CD4-positive, alpha-beta T cell (primary cell): ENCODE measurements at regions not wholly inside any gene's neighbourhood (a gene's known extent, or its start where the extent isn't known, plus 50 kb on each side); places are given as distances from the start of the nearest gene placed in this dataset.

Source experiments
- ATAC-seq: fragments of 200-7000 bp; cut with Tn5 transposase; one replicate; pipeline ENCODE4 v1.10.0; 2022; ENCODE audit warnings: mild to moderate bottlenecking; ENCODE audit not compliant: poor library complexity
- CTCF ChIA-PET: fragments of 350-600 bp; sonication (Branson Sonifier 250); formaldehyde crosslinking; loops from one replicate; lab custom pipeline; 2021; ENCODE audit warnings: antibody characterized with exemption, inconsistent platforms; lab: Charles Lee
- POLR2A ChIA-PET: fragments of 350-600 bp; sonication (Branson Sonifier 250); formaldehyde crosslinking; loops from one replicate; lab custom pipeline; 2021; ENCODE audit warnings: antibody characterized with exemption, inconsistent platforms; lab: Charles Lee
- DNase-seq, 14 experiments: peaks; one replicate each; pipeline ENCODE4 v3.0.0-alpha.2; 2013 to 2020; ENCODE audit warnings: mixed read lengths in 2 of 14
- H3K27ac ChIP-seq, 2 donors: one replicate each; pipeline versions ENCODE4 v1.5.1 to v1.7.0; 2013; ENCODE audit warnings: low read length in 2 of 2, low read depth in 1 of 2, mild to moderate bottlenecking in 1 of 2
- H3K27me3 ChIP-seq, 2 experiments: 1 replicate in 1 of 2; 2 replicates in 1 of 2; pipeline versions ENCODE4 v1.6.1 to v1.7.0; 2013; ENCODE audit warnings: low read length in 2 of 2, control low read depth in 1 of 2, mild to moderate bottlenecking in 1 of 2, moderate library complexity in 1 of 2; ENCODE audit not compliant: insufficient read depth in 2 of 2, control insufficient read depth in 1 of 2
- H3K36me3 ChIP-seq: one replicate; pipeline ENCODE4 v1.6.1; 2013; ENCODE audit warnings: low read length, control low read depth; ENCODE audit not compliant: insufficient read depth
- H3K4me1 ChIP-seq: one replicate; pipeline ENCODE4 v1.6.1; 2013; ENCODE audit warnings: low read length, control low read depth; ENCODE audit not compliant: insufficient read depth
- H3K4me3 ChIP-seq: one replicate; pipeline ENCODE4 v1.5.1; 2013; ENCODE audit warnings: mild to moderate bottlenecking, low read length, moderate library complexity
- H3K9me3 ChIP-seq, 2 experiments: 1 replicate in 1 of 2; 2 replicates in 1 of 2; pipeline versions ENCODE4 v1.6.1 to v1.7.0; 2013; ENCODE audit warnings: low read length in 2 of 2, mild to moderate bottlenecking in 2 of 2, control low read depth in 1 of 2, moderate library complexity in 1 of 2; ENCODE audit not compliant: control insufficient read depth in 1 of 2, insufficient read depth in 1 of 2
- H3K27ac Mint-ChIP-seq: one replicate; pipeline ENCODE4 v1.8.0; 2020; ENCODE audit warnings: mixed read lengths
- H3K27me3 Mint-ChIP-seq: one replicate; pipeline ENCODE4 v1.8.0; 2021; ENCODE audit warnings: mixed read lengths
- H3K36me3 Mint-ChIP-seq: one replicate; pipeline ENCODE4 v1.8.0; 2021; ENCODE audit warnings: low read depth, mixed read lengths
- H3K4me1 Mint-ChIP-seq: one replicate; pipeline ENCODE4 v1.8.0; 2021; ENCODE audit warnings: low read depth, mixed read lengths
- H3K4me3 Mint-ChIP-seq: one replicate; pipeline ENCODE4 v1.8.0; 2020; ENCODE audit warnings: mild to moderate bottlenecking, mixed read lengths
- H3K9me3 Mint-ChIP-seq: one replicate; pipeline ENCODE4 v1.8.0; 2020; ENCODE audit warnings: mixed read lengths
- CTCF ChIP-seq: fragments of 200-600 bp; IDR thresholded peaks from one replicate; pipeline ENCODE4 v1.8.0; 2022; ENCODE audit warnings: antibody characterized with exemption, mild to moderate bottlenecking
- intact Hi-C, 2 experiments: fragments of 100-400 bp; cut with DNase I in 1 of 2; cut with micrococcal nuclease in 1 of 2; formaldehyde crosslinking; loops; one replicate each; pipeline versions ENCODE4 v1.15.1 to v1.9.0; 2023 to 2025; cut with DNase I, micrococcal nuclease

- Mint-ChIP-seq H3K4me3 (no peak overlapping the region), H3K27me3 (no peaks in the 10 kb centered on the region), H3K36me3 (no peaks in the 10 kb centered on the region), H3K4me1 (no peaks in the 10 kb centered on the region), H3K9me3 (peaks cover 6% of the 10 kb centered on the region), H3K27ac (no peak overlapping the region)
- H3K9me3 ChIP-seq = peaks cover 5 to 6% of the 10 kb centered on the region in 2 experiments
- no peak for DNase-seq
- no peaks in the 10 kb centered on the region for H3K4me1 ChIP-seq
- no peak for ATAC-seq
- ChIA-PET CTCF (no interaction called here), POLR2A (no interaction called here)
- no peaks in the 10 kb centered on the region for H3K36me3 ChIP-seq
- no peak for TF ChIP-seq CTCF
- H3K4me3 ChIP-seq = no peak overlapping the region
- intact Hi-C loops = no loop called here
- no peaks in the 10 kb centered on the region for H3K27me3 ChIP-seq
- no peak overlapping the region for H3K27ac ChIP-seq
Measured at GRCh38 chr9:11559001-11559776, 946.4 kb upstream of the PTPRD start.

GRCh38 chr9:11577522-11577921 is 964.7 kb upstream of the PTPRD start:
- ChIA-PET CTCF (no interaction called here), POLR2A (no interaction called here)
- ATAC-seq (no peak), DNase-seq (no peak)
- Mint-ChIP-seq H3K4me3 (no peak overlapping the region), H3K4me1 (no peaks in the 10 kb centered on the region), H3K27ac (no peak overlapping the region), H3K9me3 (peaks cover 12% of the 10 kb centered on the region), H3K27me3 (no peaks in the 10 kb centered on the region), H3K36me3 (no peaks in the 10 kb centered on the region)
- Histone ChIP-seq H3K9me3 (no peaks in the 10 kb centered on the region), H3K36me3 (no peaks in the 10 kb centered on the region), H3K27me3 (no peaks in the 10 kb centered on the region), H3K27ac (no peak overlapping the region), H3K4me1 (no peaks in the 10 kb centered on the region), H3K4me3 (no peak overlapping the region)
- intact Hi-C loops = no loop called here
- no peak for TF ChIP-seq CTCF

GRCh38 chr9:11595756-11596155 is 983.0 kb upstream of the PTPRD start:
- no peak overlapping the region for H3K27ac ChIP-seq
- Mint-ChIP-seq H3K27me3 (no peaks in the 10 kb centered on the region), H3K9me3 (peaks cover 9% of the 10 kb centered on the region), H3K27ac (no peak overlapping the region), H3K36me3 (no peaks in the 10 kb centered on the region), H3K4me3 (no peak overlapping the region), H3K4me1 (no peaks in the 10 kb centered on the region)
- no peak for TF ChIP-seq CTCF
- ATAC-seq (no peak), DNase-seq (no peak)
- H3K4me1 ChIP-seq = no peaks in the 10 kb centered on the region
- ChIA-PET POLR2A (no interaction called here), CTCF (no interaction called here)
- no peaks in the 10 kb centered on the region for H3K27me3 ChIP-seq
- H3K36me3 ChIP-seq = no peaks in the 10 kb centered on the region
- intact Hi-C loops = no loop called here
- H3K4me3 ChIP-seq = no peak overlapping the region
- peaks cover 11 to 13% of the 10 kb centered on the region in 2 experiments for H3K9me3 ChIP-seq
